ENCODE measurements at regions not wholly inside any gene's neighbourhood (a gene's known extent, or its start where the extent isn't known, plus 50 kb on each side); places are given as distances from the start of the nearest gene placed in this dataset.

DNA sequence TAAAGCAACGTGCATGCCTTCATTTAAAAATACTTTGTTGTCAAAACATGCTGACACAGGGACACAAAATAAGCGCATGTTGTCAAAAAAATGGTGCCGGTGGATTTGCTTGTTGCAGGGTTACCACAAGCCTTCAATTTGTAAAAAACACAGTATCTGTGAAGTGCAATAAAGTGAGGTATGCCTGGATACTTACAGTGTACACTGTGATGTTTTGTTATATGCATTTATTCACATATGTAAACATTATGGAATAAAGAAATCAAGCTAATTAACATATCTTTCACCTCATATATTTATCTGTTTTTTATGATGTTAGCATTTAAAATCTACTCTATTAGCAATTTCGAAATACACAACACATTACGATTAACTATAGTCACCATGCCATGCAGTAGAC is 202.6 kb upstream of the FZD8 start:
- H4K20me1 ChIP-seq (ENCODE audit: insufficient read depth) = no peaks in the 10 kb centered on the region
- H3K79me2 ChIP-seq (ENCODE audit: insufficient read depth, low read length) = no peaks in the 10 kb centered on the region
- no peaks in the 10 kb centered on the region for H3K9me3 ChIP-seq (ENCODE audit: control insufficient read depth in 1 of 2, insufficient read depth in 1 of 2, low read depth in 1 of 2, low read length in 2 of 2)
- no peak overlapping the region for H2AFZ ChIP-seq (ENCODE audit: low read depth, low read length, poor library complexity, severe bottlenecking)
- no TSS peak for BruUV-seq (replicated peaks)
- no peaks in the 10 kb centered on the region for H3K4me1 ChIP-seq (ENCODE audit: control insufficient read depth in 1 of 2, insufficient read depth in 2 of 2, low read length in 2 of 2)
- no peak overlapping the region for H3K9ac ChIP-seq (ENCODE audit: low read length)
- H3K27me3 ChIP-seq (ENCODE audit: insufficient read depth, low read length) = no peaks in the 10 kb centered on the region
- H3K4me2 ChIP-seq (ENCODE audit: low read length) = no peak overlapping the region
- POLR2A ChIA-PET = no interaction called here
- ATAC-seq (no peak), DNase-seq (ENCODE audit: low read depth, low spot score) (no peak)
- CTCF ChIA-PET = no interaction called here
- no peak overlapping the region for H3K4me3 ChIP-seq (replicated peaks in 1 of 2; ENCODE audit: low read depth in 1 of 2, low read length in 2 of 2)
- RAD21 ChIA-PET (ENCODE audit: low non-redundant PET in 1 of 2, low total read pairs in 2 of 2, uncharacterized antibody in 2 of 2, unreplicated experiment in 2 of 2) = no interaction called here
- TF ChIP-seq JUND (IDR thresholded peaks at IDR 0.05) (no peak), EZH2phosphoT487 (IDR thresholded peaks at IDR 0.05; ENCODE audit: borderline replicate concordance) (no peak), EGR1 (IDR thresholded peaks at IDR 0.05; ENCODE audit: low read depth) (no peak), ELF1 (IDR thresholded peaks at IDR 0.05; ENCODE audit: borderline replicate concordance, low read depth) (no peak), EZH2 (IDR thresholded peaks at IDR 0.05) (no peak), POLR2AphosphoS5 (IDR thresholded peaks at IDR 0.05; ENCODE audit: low read depth, low read length) (no peak)
- TF ChIP-seq, protein P1, sequence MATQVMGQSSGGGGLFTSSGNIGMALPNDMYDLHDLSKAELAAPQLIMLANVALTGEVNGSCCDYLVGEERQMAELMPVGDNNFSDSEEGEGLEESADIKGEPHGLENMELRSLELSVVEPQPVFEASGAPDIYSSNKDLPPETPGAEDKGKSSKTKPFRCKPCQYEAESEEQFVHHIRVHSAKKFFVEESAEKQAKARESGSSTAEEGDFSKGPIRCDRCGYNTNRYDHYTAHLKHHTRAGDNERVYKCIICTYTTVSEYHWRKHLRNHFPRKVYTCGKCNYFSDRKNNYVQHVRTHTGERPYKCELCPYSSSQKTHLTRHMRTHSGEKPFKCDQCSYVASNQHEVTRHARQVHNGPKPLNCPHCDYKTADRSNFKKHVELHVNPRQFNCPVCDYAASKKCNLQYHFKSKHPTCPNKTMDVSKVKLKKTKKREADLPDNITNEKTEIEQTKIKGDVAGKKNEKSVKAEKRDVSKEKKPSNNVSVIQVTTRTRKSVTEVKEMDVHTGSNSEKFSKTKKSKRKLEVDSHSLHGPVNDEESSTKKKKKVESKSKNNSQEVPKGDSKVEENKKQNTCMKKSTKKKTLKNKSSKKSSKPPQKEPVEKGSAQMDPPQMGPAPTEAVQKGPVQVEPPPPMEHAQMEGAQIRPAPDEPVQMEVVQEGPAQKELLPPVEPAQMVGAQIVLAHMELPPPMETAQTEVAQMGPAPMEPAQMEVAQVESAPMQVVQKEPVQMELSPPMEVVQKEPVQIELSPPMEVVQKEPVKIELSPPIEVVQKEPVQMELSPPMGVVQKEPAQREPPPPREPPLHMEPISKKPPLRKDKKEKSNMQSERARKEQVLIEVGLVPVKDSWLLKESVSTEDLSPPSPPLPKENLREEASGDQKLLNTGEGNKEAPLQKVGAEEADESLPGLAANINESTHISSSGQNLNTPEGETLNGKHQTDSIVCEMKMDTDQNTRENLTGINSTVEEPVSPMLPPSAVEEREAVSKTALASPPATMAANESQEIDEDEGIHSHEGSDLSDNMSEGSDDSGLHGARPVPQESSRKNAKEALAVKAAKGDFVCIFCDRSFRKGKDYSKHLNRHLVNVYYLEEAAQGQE (IDR thresholded peaks at IDR 0.05; ENCODE audit: low read depth) = no peak
- TF ChIP-seq, protein P2, sequence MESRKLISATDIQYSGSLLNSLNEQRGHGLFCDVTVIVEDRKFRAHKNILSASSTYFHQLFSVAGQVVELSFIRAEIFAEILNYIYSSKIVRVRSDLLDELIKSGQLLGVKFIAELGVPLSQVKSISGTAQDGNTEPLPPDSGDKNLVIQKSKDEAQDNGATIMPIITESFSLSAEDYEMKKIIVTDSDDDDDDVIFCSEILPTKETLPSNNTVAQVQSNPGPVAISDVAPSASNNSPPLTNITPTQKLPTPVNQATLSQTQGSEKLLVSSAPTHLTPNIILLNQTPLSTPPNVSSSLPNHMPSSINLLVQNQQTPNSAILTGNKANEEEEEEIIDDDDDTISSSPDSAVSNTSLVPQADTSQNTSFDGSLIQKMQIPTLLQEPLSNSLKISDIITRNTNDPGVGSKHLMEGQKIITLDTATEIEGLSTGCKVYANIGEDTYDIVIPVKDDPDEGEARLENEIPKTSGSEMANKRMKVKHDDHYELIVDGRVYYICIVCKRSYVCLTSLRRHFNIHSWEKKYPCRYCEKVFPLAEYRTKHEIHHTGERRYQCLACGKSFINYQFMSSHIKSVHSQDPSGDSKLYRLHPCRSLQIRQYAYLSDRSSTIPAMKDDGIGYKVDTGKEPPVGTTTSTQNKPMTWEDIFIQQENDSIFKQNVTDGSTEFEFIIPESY (IDR thresholded peaks at IDR 0.05; ENCODE audit: extremely low read depth, insufficient replicate concordance, low read length) = no peak
- TF ChIP-seq, protein P3, sequence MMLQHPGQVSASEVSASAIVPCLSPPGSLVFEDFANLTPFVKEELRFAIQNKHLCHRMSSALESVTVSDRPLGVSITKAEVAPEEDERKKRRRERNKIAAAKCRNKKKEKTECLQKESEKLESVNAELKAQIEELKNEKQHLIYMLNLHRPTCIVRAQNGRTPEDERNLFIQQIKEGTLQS (IDR thresholded peaks at IDR 0.05) = no peak
- H3K9me2 ChIP-seq (ENCODE audit: insufficient read depth) = no peaks in the 10 kb centered on the region
- no peak overlapping the region for H3K27ac ChIP-seq (ENCODE audit: low read depth, low read length)
- intact Hi-C loops (cut with micrococcal nuclease) = no loop called here
- H3K36me3 ChIP-seq (ENCODE audit: control insufficient read depth in 1 of 2, insufficient read depth in 2 of 2, low read length in 2 of 2) = no peaks in the 10 kb centered on the region
